Ishikawa (cell line): ENCODE measurements at regions not wholly inside any gene's neighbourhood (a gene's known extent, or its start where the extent isn't known, plus 50 kb on each side); places are given as distances from the start of the nearest gene placed in this dataset.

ENCODE experiments used
- CREB1 ChIP-seq: IDR thresholded peaks from 2 replicates; pipeline ENCODE4 v1.6.1; 2012; ENCODE audit warnings: low read depth
- MAX ChIP-seq: IDR thresholded peaks from 2 replicates; pipeline ENCODE4 v1.6.1; 2012
- NFIC ChIP-seq: IDR thresholded peaks from 2 replicates; pipeline ENCODE4 v1.6.1; 2012
- RAD21 ChIP-seq: IDR thresholded peaks from 2 replicates; pipeline ENCODE4 v1.6.1; 2012; ENCODE audit warnings: low read depth
- REST ChIP-seq: IDR thresholded peaks from 2 replicates; pipeline ENCODE4 v1.6.1; 2012; ENCODE audit warnings: low read depth, mild to moderate bottlenecking
- TAF1 ChIP-seq: IDR thresholded peaks from 2 replicates; pipeline ENCODE4 v1.6.1; 2012; ENCODE audit warnings: low read depth, mild to moderate bottlenecking
- TEAD4 ChIP-seq: IDR thresholded peaks from 2 replicates; pipeline ENCODE4 v1.6.1; 2012
- YY1 ChIP-seq: IDR thresholded peaks from 2 replicates; pipeline ENCODE4 v1.6.1; 2012; ENCODE audit warnings: low read depth

DNA sequence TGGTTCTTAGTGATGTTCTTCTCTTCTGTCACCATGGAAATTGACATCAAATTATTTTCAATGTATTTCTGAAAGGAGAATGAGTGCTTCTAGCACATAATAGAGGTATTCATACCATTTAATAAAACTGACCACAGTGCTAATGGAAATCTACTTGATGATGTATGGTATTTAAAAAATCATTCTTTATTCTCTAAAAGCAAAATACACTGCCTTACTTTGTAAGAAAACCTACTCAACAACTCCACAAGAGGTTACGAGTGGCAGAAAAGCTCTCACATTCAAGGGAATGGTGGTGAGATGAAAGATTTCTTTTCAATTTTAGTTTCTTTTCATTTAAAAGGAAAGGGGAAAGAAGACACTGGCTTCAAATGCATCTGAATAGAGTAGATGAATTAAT, 382.3 kb upstream of the CHST9 start:
- TF ChIP-seq TAF1 (no peak), RAD21 (no peak), MAX (no peak), TEAD4 (no peak), CREB1 (no peak), YY1 (no peak), NFIC (no peak), REST (no peak)
